DND-41 (cell line): ENCODE measurements at regions not wholly inside any gene's neighbourhood (a gene's known extent, or its start where the extent isn't known, plus 50 kb on each side); places are given as distances from the start of the nearest gene placed in this dataset.

Source experiments
- ATAC-seq: fragments of 200-7000 bp; cut with Tn5 transposase; 3 replicates; pipeline ENCODE4 v1.9.1; 2021; ENCODE audit warnings: low read depth; ENCODE audit not compliant: insufficient read depth
- DNase-seq: peaks from one replicate; pipeline ENCODE4 v3.0.0-alpha.2; 2020
- H2AFZ ChIP-seq: 2 replicates; pipeline ENCODE4 v1.6.0; 2012; ENCODE audit warnings: low read depth, low read length
- H3K27ac ChIP-seq: 2 replicates; pipeline ENCODE4 v1.5.1; 2012; ENCODE audit warnings: low read length, inconsistent platforms
- H3K27me3 ChIP-seq: fragments of 200-600 bp; sonication (generic); 2 replicates; pipeline ENCODE4 v1.6.0; 2012; ENCODE audit warnings: low read length, mild to moderate bottlenecking, inconsistent platforms; ENCODE audit not compliant: insufficient read depth, poor library complexity
- H3K36me3 ChIP-seq: 2 replicates; pipeline ENCODE4 v1.5.1; 2012; ENCODE audit warnings: low read length, inconsistent platforms; ENCODE audit not compliant: insufficient read depth
- H3K4me1 ChIP-seq: 2 replicates; pipeline ENCODE4 v1.5.1; 2012; ENCODE audit warnings: mild to moderate bottlenecking, low read length; ENCODE audit not compliant: insufficient read depth
- H3K4me2 ChIP-seq: 2 replicates; pipeline ENCODE4 v1.6.0; 2012; ENCODE audit warnings: mild to moderate bottlenecking, moderate library complexity, low read length, inconsistent platforms; ENCODE audit not compliant: insufficient read depth
- H3K4me3 ChIP-seq, 2 experiments: fragments of 200-600 bp in 1 of 2; shearing (Covaris generic) in 1 of 2; 2 replicates each; pipeline ENCODE4 v1.5.1; 2012 to 2016; ENCODE audit warnings: inconsistent platforms in 2 of 2, low read length in 2 of 2, mild to moderate bottlenecking in 2 of 2, low read depth in 1 of 2, moderate library complexity in 1 of 2
- H3K79me2 ChIP-seq: 2 replicates; pipeline ENCODE4 v1.6.0; 2012; ENCODE audit warnings: low read length, inconsistent platforms; ENCODE audit not compliant: insufficient read depth
- H3K9ac ChIP-seq: 2 replicates; pipeline ENCODE4 v1.6.0; 2012; ENCODE audit warnings: low read depth, mild to moderate bottlenecking, inconsistent platforms, low read length, moderate library complexity
- H3K9me3 ChIP-seq: 2 replicates; pipeline ENCODE4 v1.5.1; 2012; ENCODE audit warnings: low read length, moderate library complexity, mild to moderate bottlenecking, inconsistent platforms; ENCODE audit not compliant: insufficient read depth, severe bottlenecking
- H4K20me1 ChIP-seq: 2 replicates; pipeline ENCODE4 v1.6.0; 2012; ENCODE audit warnings: low read length; ENCODE audit not compliant: insufficient read depth
- CTCF ChIP-seq: IDR thresholded peaks from 2 replicates; pipeline ENCODE4 v1.5.1; 2012; ENCODE audit warnings: borderline replicate concordance, low read length, moderate library complexity, mild to moderate bottlenecking; ENCODE audit not compliant: poor library complexity, severe bottlenecking; ENCODE audit errors: extremely low read depth
- EZH2 ChIP-seq: IDR thresholded peaks from 3 replicates; pipeline ENCODE4 v1.6.1; 2012; ENCODE audit warnings: borderline replicate concordance, low read depth, mild to moderate bottlenecking, moderate library complexity, low read length, inconsistent platforms; ENCODE audit not compliant: severe bottlenecking

GRCh38 chrX:129238011-129238410 is 285.3 kb downstream of the SMARCA1 start:
- H3K79me2 ChIP-seq = no peaks in the 10 kb centered on the region
- DNase-seq = no peak
- H3K4me3 ChIP-seq = no peak overlapping the region
- no peak overlapping the region for H2AFZ ChIP-seq
- no peaks in the 10 kb centered on the region for H3K9me3 ChIP-seq
- no peaks in the 10 kb centered on the region for H4K20me1 ChIP-seq
- no peak overlapping the region for H3K9ac ChIP-seq
- no peak for ATAC-seq
- H3K4me1 ChIP-seq = no peaks in the 10 kb centered on the region
- TF ChIP-seq CTCF = no peak
- TF ChIP-seq EZH2 = no peak
- no peaks in the 10 kb centered on the region for H3K36me3 ChIP-seq
- H3K4me2 ChIP-seq = no peak overlapping the region
- H3K27ac ChIP-seq = no peak overlapping the region
- no peaks in the 10 kb centered on the region for H3K27me3 ChIP-seq

- no peak overlapping the region for H3K9ac ChIP-seq
- H3K27ac ChIP-seq = no peak overlapping the region
- H3K4me2 ChIP-seq = no peak overlapping the region
- H3K27me3 ChIP-seq = no peaks in the 10 kb centered on the region
- no peaks in the 10 kb centered on the region for H3K9me3 ChIP-seq
- H3K4me3 ChIP-seq = no peak overlapping the region
- DNase-seq (no peak), ATAC-seq (no peak)
- no peaks in the 10 kb centered on the region for H3K36me3 ChIP-seq
- H3K79me2 ChIP-seq = no peaks in the 10 kb centered on the region
- TF ChIP-seq CTCF (no peak), EZH2 (no peak)
- no peaks in the 10 kb centered on the region for H3K4me1 ChIP-seq
- H2AFZ ChIP-seq = no peak overlapping the region
- H4K20me1 ChIP-seq = no peaks in the 10 kb centered on the region
Observed at GRCh38 chrX:129235903-129236302, 287.4 kb downstream of the SMARCA1 start.

- no peak for TF ChIP-seq EZH2
- no peak for TF ChIP-seq CTCF
- H2AFZ ChIP-seq = no peak overlapping the region
- no peak overlapping the region for H3K4me2 ChIP-seq
- H3K9me3 ChIP-seq = no peaks in the 10 kb centered on the region
- H3K27ac ChIP-seq = no peak overlapping the region
- H3K36me3 ChIP-seq = no peaks in the 10 kb centered on the region
- no peak overlapping the region for H3K4me3 ChIP-seq
- H3K79me2 ChIP-seq = no peaks in the 10 kb centered on the region
- H4K20me1 ChIP-seq = no peaks in the 10 kb centered on the region
- ATAC-seq (no peak), DNase-seq (no peak)
- H3K4me1 ChIP-seq = no peaks in the 10 kb centered on the region
- no peaks in the 10 kb centered on the region for H3K27me3 ChIP-seq
- no peak overlapping the region for H3K9ac ChIP-seq
Observed at GRCh38 chrX:129233786-129234185, 289.5 kb downstream of the SMARCA1 start.

GRCh38 chrX:129230850-129231512 is 292.3 kb downstream of the SMARCA1 start:
- H3K4me1 ChIP-seq = no peaks in the 10 kb centered on the region
- H4K20me1 ChIP-seq = no peaks in the 10 kb centered on the region
- H3K79me2 ChIP-seq = no peaks in the 10 kb centered on the region
- H3K27ac ChIP-seq = no peak overlapping the region
- ATAC-seq = no peak
- no peak overlapping the region for H2AFZ ChIP-seq
- no peak overlapping the region for H3K4me2 ChIP-seq
- no peak for TF ChIP-seq EZH2
- TF ChIP-seq CTCF = no peak
- no peaks in the 10 kb centered on the region for H3K36me3 ChIP-seq
- H3K27me3 ChIP-seq = no peaks in the 10 kb centered on the region
- DNase-seq = no peak
- no peaks in the 10 kb centered on the region for H3K9me3 ChIP-seq
- H3K4me3 ChIP-seq = no peak overlapping the region
- H3K9ac ChIP-seq = no peak overlapping the region
